ENCODE measurements at regions not wholly inside any gene's neighbourhood (a gene's known extent, or its start where the extent isn't known, plus 50 kb on each side); places are given as distances from the start of the nearest gene placed in this dataset.

- TF ChIP-seq BHLHE40 (IDR thresholded peaks at IDR 0.05; ENCODE audit: borderline replicate concordance): no peak
- no peak for TF ChIP-seq SP1 (IDR thresholded peaks at IDR 0.05)
- TF ChIP-seq, protein P1, sequence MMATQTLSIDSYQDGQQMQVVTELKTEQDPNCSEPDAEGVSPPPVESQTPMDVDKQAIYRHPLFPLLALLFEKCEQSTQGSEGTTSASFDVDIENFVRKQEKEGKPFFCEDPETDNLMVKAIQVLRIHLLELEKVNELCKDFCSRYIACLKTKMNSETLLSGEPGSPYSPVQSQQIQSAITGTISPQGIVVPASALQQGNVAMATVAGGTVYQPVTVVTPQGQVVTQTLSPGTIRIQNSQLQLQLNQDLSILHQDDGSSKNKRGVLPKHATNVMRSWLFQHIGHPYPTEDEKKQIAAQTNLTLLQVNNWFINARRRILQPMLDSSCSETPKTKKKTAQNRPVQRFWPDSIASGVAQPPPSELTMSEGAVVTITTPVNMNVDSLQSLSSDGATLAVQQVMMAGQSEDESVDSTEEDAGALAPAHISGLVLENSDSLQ (IDR thresholded peaks at IDR 0.05): no peak
- no peak for TF ChIP-seq FOXA1 (IDR thresholded peaks at IDR 0.05)
- no peak for TF ChIP-seq TARDBP (IDR thresholded peaks at IDR 0.05)
- no peak for TF ChIP-seq ARNT (IDR thresholded peaks at IDR 0.05)
- no peak for TF ChIP-seq ELF4 (IDR thresholded peaks at IDR 0.05)
These were observed 82.4 kb upstream of the FAM171A1 start for GRCh38 chr10:15453457-15453856.
